ENCODE measurements at regions not wholly inside any gene's neighbourhood (a gene's known extent, or its start where the extent isn't known, plus 50 kb on each side); places are given as distances from the start of the nearest gene placed in this dataset.

DNA sequence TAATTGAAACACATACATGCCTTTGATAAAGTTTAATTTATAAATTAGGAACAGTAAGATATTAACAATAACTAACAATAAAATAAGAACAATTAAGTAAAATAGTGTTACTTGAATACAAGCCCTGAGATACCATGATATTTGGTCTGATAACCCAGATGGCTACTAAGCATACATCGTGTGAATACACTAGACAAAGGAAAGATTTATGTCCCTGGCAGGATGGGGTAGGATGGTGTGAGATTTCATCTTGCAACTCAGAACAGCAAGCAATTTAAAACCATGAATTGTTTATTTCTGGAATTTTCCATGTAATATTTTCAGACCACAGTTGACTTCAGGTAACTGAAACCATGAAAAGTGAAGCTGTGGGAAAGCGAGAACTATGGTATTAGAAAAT is 169.5 kb downstream of the DIPK2A start:
- ATAC-seq (no peak), DNase-seq (no peak)
- H3K36me3 Mint-ChIP-seq (ENCODE audit: insufficient read depth), result no peaks in the 10 kb centered on the region
- peaks cover 5% of the 10 kb centered on the region for H3K27me3 Mint-ChIP-seq (ENCODE audit: low read depth)
- no peak overlapping the region for H3K4me3 Mint-ChIP-seq
- peaks cover 3% of the 10 kb centered on the region for H3K9me3 Mint-ChIP-seq
- H3K4me1 Mint-ChIP-seq (ENCODE audit: low read depth), result no peaks in the 10 kb centered on the region

DNA sequence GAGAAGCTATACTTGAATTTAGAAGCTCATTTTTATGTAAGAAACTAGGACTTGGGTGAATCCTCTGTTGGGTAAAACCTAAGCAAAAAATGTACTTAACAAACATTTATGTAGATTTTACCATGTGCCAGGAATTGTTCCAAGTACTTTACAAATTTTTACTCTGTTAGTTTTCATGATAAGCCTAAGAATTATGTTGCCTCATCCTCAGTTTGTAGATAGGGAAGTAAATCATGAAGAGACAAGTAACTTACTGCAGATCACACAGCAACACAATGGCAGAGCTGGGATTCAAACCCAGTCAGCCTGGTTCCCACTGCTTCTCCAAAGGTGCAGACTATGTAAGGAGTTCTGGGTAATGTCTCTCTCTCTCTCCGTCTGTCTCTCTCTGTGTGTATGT is 169.9 kb downstream of the DIPK2A start:
- Mint-ChIP-seq H3K27me3 (ENCODE audit: low read depth) (peaks cover 5% of the 10 kb centered on the region), H3K4me1 (ENCODE audit: low read depth) (no peaks in the 10 kb centered on the region), H3K9me3 (peaks cover 3% of the 10 kb centered on the region), H3K36me3 (ENCODE audit: insufficient read depth) (no peaks in the 10 kb centered on the region), H3K4me3 (no peak overlapping the region)
- no peak for ATAC-seq
- no peak for DNase-seq

DNA sequence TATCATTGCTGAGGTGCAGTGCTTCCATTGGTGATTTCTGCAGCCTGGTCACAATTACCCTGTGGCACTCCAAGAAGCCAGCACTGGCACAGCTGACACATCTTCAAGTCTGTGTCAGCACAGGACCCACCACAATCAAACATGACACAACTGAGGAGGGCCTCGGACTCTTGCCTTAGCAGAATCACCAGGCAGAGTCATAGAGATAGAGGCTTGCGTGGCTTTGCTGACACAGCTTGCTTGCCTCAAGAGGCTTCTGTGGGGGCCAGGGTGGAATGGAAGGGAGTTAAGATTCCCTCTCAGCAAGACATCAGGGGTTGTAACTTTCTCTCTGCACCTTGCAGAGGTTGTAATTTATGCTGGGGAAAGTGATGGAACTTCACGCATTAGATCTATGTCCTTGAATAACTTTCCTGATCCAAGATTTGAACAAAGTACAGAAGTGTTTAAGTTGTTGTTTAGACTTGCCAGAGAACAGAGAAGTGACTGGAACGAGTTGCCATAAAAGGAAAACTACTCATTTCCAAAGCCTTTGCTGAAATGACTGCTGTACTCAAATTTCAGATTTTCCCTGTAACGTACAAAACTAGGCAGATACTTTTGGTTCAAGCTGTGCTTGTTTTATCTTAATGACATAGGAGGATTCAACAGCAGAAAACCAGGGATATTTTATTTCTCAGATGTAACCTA is 170.7 kb downstream of the DIPK2A start:
- DNase-seq, result no peak

DNA sequence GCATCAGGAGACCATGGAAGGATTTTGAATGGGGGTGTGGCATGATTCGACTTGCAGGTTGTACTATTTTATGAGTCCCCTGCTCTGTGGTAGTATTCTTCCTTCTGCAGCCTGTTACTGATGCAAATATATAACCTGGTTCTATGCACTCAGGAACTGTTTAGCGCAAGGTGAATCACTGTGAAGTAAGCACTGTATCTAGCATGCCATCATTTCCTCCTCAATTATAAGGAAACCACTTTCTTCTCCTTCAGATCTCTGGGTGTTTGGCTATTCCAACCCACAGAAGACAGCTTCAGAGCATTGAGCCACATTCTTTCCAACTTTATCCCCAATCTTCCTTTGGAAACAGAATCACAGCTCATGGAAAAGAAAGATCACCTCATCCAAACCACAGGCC is 176.7 kb downstream of the DIPK2A start:
- no peak for DNase-seq
- Mint-ChIP-seq H3K27me3 (ENCODE audit: low read depth) (peaks cover 3% of the 10 kb centered on the region), H3K4me1 (ENCODE audit: low read depth) (no peaks in the 10 kb centered on the region), H3K36me3 (ENCODE audit: insufficient read depth) (no peaks in the 10 kb centered on the region), H3K9me3 (no peaks in the 10 kb centered on the region), H3K4me3 (no peak overlapping the region)
- ATAC-seq, result no peak

More for the DNA sequence above, 170.7 kb downstream of the DIPK2A start:
- Mint-ChIP-seq H3K27me3 (ENCODE audit: low read depth) (peaks cover 5% of the 10 kb centered on the region), H3K36me3 (ENCODE audit: insufficient read depth) (no peaks in the 10 kb centered on the region), H3K9me3 (peaks cover under 1% of the 10 kb centered on the region), H3K4me3 (no peak overlapping the region), H3K4me1 (ENCODE audit: low read depth) (no peaks in the 10 kb centered on the region)
- ATAC-seq, result no peak

DNA sequence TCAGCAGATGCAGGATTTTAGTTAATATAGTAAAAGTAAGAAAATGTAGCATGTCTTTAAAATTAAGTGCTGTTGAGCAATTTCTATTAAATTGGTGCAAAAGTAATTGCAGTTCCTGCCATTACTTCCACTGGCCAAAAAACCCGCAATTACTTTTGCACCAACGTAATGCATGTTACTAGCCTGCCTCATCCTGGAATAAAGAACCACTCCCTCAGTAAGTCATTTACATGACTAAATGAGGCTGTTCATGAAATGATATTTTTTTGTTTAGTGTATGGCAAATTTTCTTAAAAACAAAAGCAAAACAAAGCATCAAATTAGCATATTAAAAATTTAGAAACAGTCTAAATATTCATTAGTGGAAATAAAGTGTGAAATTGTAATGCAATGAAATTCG is 180.4 kb downstream of the DIPK2A start:
- H3K9me3 Mint-ChIP-seq, result no peaks in the 10 kb centered on the region
- H3K36me3 Mint-ChIP-seq (ENCODE audit: insufficient read depth), result no peaks in the 10 kb centered on the region
- peaks cover 3% of the 10 kb centered on the region for H3K27me3 Mint-ChIP-seq (ENCODE audit: low read depth)
- DNase-seq (no peak), ATAC-seq (no peak)
- H3K4me1 Mint-ChIP-seq (ENCODE audit: low read depth), result no peaks in the 10 kb centered on the region
- no peak overlapping the region for H3K4me3 Mint-ChIP-seq

DNA sequence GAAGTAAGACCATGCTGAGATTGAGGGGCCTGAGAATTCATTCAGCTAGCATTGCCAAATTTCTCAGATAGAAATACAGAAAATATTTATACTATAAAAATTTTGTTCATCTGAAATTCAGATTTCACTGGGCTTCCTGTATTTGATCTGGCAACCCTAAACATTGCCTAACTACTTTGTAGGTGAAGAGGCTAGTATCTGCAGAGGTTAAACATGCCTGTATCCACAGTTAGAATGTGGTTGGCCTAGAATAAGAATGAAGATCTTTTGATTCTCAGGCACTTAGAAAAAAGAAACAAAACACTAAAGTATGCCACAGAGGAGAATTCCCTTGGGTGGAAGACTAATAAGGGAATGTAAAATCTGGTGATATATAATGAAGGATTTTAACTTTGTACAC is 189.0 kb downstream of the DIPK2A start:
- no peak for DNase-seq
- ATAC-seq, result no peak
- H3K9me3 Mint-ChIP-seq, result peaks cover 12% of the 10 kb centered on the region
- no peak overlapping the region for H3K4me3 Mint-ChIP-seq
- no peaks in the 10 kb centered on the region for H3K36me3 Mint-ChIP-seq (ENCODE audit: insufficient read depth)
- H3K4me1 Mint-ChIP-seq (ENCODE audit: low read depth), result no peaks in the 10 kb centered on the region
- H3K27me3 Mint-ChIP-seq (ENCODE audit: low read depth), result no peaks in the 10 kb centered on the region

DNA sequence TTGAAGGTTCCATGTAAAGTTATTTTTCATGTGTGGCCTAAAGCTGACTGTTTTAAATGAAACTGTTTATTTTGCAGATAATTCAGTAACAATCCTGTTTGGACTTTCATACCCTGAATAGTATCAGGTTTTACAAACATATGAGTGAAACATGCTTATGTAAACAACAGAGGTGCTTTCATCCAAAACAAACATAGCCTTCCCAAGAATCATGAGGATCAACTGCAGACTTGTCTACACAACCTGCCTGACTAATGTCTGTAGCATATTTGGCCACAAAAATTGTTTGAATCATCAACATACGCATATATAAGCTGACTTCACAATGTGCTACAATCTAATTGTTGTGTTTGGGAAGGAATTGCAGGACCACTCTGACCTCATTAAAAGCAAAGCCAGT is 190.4 kb downstream of the DIPK2A start:
- ATAC-seq, result no peak
- H3K36me3 Mint-ChIP-seq (ENCODE audit: insufficient read depth), result no peaks in the 10 kb centered on the region
- H3K4me1 Mint-ChIP-seq (ENCODE audit: low read depth), result no peaks in the 10 kb centered on the region
- no peak overlapping the region for H3K4me3 Mint-ChIP-seq
- no peaks in the 10 kb centered on the region for H3K27me3 Mint-ChIP-seq (ENCODE audit: low read depth)
- peaks cover 12% of the 10 kb centered on the region for H3K9me3 Mint-ChIP-seq
- DNase-seq, result no peak

DNA sequence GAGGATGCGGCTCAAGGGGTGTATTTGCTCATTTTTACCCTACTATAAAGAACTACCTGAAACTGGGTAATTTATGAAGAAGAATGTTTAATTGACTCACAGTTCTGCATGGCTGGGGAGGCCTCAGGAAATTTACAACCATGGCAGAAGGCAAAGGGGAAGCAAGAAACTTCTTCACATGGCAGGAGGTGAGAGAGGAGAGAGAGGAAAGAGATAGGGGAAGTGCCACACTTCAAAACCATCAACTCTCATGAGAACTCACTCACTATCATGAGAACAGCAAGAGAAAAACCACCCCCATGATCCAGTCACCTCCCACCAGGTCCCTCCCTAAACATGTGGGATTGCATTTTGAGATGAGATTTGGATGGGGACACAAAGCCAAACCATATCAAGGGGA is 192.7 kb downstream of the DIPK2A start:
- Mint-ChIP-seq H3K4me3 (no peak overlapping the region), H3K36me3 (ENCODE audit: insufficient read depth) (no peaks in the 10 kb centered on the region), H3K27me3 (ENCODE audit: low read depth) (no peaks in the 10 kb centered on the region), H3K9me3 (peaks cover 8% of the 10 kb centered on the region), H3K4me1 (ENCODE audit: low read depth) (no peaks in the 10 kb centered on the region)
- DNase-seq (no peak), ATAC-seq (no peak)

DNA sequence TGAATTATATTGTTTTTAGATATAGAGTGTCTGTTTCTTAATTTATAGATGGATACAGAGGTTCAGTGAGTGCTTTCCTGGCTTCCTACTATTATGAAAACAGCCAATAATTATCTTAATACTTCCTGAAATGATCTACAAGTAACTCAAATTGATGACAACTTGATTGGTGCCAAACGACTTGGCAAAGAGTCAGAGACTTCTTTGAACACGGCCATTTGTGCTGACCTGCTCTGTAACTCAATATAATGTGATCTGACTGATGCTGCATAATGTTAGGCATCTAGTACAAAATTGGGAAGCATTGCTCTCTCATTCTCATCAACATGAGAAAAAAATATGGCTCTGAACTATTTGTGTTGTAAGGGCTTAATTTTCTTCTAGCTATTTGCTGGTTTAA is 193.9 kb downstream of the DIPK2A start:
- ATAC-seq (no peak), DNase-seq (no peak)
- Mint-ChIP-seq H3K36me3 (ENCODE audit: insufficient read depth) (no peaks in the 10 kb centered on the region), H3K9me3 (no peaks in the 10 kb centered on the region), H3K27me3 (ENCODE audit: low read depth) (no peaks in the 10 kb centered on the region), H3K4me3 (no peak overlapping the region), H3K4me1 (ENCODE audit: low read depth) (no peaks in the 10 kb centered on the region)

DNA sequence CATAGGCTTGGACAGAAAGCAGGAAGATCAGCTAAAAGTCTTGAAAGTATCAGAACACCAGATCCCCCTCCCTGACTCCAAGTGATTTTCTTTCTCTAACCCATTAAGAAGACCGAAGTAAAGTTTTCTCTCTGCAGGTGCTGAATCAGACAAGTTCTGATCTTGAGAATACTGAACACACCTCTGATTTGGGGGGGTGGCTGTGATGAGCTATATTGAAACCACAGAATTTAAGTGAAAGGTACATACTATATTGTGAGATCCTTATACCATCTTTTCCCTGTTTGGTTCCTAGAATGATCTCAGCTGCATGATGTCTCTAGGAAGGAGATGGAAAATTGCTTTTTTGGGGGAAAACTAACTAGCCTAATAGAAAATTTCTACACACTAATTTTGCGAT is 196.0 kb downstream of the DIPK2A start:
- Mint-ChIP-seq H3K27me3 (ENCODE audit: low read depth) (no peaks in the 10 kb centered on the region), H3K4me1 (ENCODE audit: low read depth) (no peaks in the 10 kb centered on the region), H3K9me3 (no peaks in the 10 kb centered on the region), H3K36me3 (ENCODE audit: insufficient read depth) (no peaks in the 10 kb centered on the region), H3K4me3 (no peak overlapping the region)
- no peak for DNase-seq
- no peak for ATAC-seq

DNA sequence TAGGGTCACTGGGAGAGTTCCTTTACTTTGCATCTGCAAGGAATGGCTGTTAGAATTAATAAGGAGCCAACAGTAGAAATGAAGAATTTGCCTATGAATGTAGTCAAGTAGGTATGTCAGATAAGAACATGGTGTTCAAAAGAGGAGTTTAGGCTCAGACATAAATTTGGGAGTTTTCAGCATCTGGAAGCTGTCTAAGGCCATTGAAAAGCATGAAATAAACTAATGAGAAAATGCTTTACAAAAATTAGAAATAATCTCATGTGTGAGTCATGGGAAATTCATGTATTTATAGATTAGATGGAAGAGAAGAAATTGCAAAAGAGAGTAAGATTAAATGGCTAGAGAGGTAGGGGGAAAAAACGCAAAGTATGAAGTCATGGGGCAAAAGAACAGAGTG is 201.9 kb downstream of the DIPK2A start:
- Mint-ChIP-seq H3K36me3 (ENCODE audit: insufficient read depth) (no peaks in the 10 kb centered on the region), H3K9me3 (no peaks in the 10 kb centered on the region), H3K4me1 (ENCODE audit: low read depth) (no peaks in the 10 kb centered on the region), H3K27me3 (ENCODE audit: low read depth) (no peaks in the 10 kb centered on the region), H3K4me3 (no peak overlapping the region)
- ATAC-seq (no peak), DNase-seq (no peak)

DNA sequence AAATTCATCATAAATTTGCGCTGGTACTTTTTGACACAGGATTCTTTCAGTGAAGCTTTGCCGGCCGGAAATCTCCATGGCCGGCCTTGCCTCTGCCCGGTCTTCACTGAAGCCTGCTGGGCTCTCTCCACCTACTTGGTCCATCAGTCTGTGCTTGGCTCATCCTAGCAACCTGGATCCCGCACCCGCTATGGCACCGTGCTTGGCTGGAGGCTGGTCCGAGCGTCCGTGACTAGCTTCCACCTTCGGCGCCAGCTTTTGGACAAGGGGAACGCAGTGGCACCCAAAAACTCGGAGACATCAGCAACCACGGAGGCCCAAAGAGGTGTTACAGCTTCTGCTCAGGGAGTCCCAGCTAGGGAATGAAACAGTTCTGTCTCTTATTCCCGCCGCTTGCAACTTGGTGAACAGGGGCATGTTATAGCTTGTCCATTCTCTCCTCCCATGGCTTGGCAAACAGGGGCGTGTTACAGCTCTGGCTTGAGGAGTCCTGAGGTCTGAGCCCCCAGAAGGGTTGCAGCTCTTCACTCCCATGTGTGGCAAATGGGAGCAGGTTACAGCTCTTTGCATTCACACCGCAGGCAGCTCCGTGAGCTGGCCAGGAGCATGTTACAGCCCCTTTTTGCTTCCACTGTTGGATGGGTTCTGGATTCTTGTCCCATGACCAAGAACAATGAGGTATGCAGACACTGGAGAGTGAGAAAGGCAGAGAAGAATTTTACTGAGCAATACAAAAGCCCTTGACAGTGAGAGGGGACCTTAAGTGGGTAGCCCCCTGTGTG is 204.2 kb downstream of the DIPK2A start:
- no peaks in the 10 kb centered on the region for H3K4me1 Mint-ChIP-seq (ENCODE audit: low read depth)
- no peaks in the 10 kb centered on the region for H3K9me3 Mint-ChIP-seq
- no peak for DNase-seq
- H3K27me3 Mint-ChIP-seq (ENCODE audit: low read depth), result no peaks in the 10 kb centered on the region
- no peak for ATAC-seq
- H3K36me3 Mint-ChIP-seq (ENCODE audit: insufficient read depth), result no peaks in the 10 kb centered on the region
- no peak overlapping the region for H3K4me3 Mint-ChIP-seq

DNA sequence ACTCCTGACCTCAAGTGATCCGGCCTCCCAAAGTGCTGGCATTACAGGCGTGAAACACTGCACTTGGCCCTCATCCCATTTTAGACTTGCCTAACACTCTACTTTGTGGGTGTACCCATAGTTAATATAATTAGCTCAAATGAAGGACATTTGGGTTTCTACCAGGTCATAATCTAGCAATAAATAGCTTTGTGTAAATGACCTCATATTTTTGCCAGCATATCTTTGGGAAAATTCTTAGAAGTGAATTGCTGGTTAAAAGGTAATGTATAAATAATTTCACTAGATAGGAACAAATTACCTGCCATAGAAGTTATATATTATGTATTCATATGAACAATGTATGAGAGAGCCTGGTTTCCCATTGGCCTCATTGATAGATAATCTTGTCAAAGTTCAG is 206.0 kb downstream of the DIPK2A start:
- Mint-ChIP-seq H3K27me3 (ENCODE audit: low read depth) (no peaks in the 10 kb centered on the region), H3K9me3 (no peaks in the 10 kb centered on the region), H3K4me1 (ENCODE audit: low read depth) (no peaks in the 10 kb centered on the region), H3K36me3 (ENCODE audit: insufficient read depth) (no peaks in the 10 kb centered on the region), H3K4me3 (no peak overlapping the region)
- DNase-seq (no peak), ATAC-seq (no peak)

DNA sequence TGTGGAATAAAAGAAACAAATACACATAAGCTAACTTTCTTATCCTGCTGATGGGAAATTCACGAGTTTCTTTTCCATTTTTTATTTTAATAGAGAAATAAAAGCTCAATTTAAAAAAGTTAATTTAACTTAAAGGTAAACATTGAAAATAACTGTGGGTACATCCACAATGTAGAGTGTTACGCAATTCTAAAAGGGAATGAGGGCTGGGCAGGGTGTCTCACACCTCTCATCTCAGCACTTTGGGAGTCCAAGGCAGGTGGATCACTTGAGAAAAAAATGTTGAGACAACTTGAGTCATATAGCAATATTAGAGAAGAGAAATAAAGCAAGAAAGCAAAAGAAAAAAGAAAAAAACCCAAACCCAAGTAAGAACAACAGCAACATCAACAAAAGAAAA is 207.0 kb downstream of the DIPK2A start:
- Mint-ChIP-seq H3K4me1 (ENCODE audit: low read depth) (no peaks in the 10 kb centered on the region), H3K4me3 (no peak overlapping the region), H3K36me3 (ENCODE audit: insufficient read depth) (no peaks in the 10 kb centered on the region), H3K9me3 (no peaks in the 10 kb centered on the region), H3K27me3 (ENCODE audit: low read depth) (no peaks in the 10 kb centered on the region)
- DNase-seq (no peak), ATAC-seq (no peak)

DNA sequence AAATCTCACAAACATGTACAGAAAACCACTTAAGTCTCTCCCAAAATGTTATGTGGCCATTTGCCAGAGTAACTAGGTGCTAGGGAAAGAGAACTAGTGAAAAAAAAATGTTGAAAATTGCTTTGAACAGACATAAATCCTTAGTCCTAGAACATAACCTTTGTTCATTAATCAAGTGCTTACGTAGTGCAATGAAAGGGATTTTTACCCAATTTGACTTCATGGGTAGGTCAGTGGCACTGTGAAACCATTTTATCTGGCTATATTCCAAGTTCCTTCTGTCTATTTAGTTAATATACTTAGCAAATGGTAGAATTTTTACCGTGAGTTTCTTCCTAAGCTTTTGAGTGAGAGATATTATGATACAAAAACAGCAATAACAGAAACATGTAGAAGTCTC is 209.4 kb downstream of the DIPK2A start:
- DNase-seq, result no peak

More for the DNA sequence above, 209.4 kb downstream of the DIPK2A start:
- Mint-ChIP-seq H3K4me3 (no peak overlapping the region), H3K27me3 (ENCODE audit: low read depth) (no peaks in the 10 kb centered on the region), H3K36me3 (ENCODE audit: insufficient read depth) (no peaks in the 10 kb centered on the region), H3K4me1 (ENCODE audit: low read depth) (no peaks in the 10 kb centered on the region), H3K9me3 (peaks cover 12% of the 10 kb centered on the region)
- ATAC-seq, result no peak

Measured in activated T-cell treated with anti-CD3 and anti-CD28 coated beads, Interleukin-2, amount 50 U/mL, for 4 hours (primary cell).